ENCODE measurements at regions not wholly inside any gene's neighbourhood (a gene's known extent, or its start where the extent isn't known, plus 50 kb on each side); places are given as distances from the start of the nearest gene placed in this dataset.

DNA sequence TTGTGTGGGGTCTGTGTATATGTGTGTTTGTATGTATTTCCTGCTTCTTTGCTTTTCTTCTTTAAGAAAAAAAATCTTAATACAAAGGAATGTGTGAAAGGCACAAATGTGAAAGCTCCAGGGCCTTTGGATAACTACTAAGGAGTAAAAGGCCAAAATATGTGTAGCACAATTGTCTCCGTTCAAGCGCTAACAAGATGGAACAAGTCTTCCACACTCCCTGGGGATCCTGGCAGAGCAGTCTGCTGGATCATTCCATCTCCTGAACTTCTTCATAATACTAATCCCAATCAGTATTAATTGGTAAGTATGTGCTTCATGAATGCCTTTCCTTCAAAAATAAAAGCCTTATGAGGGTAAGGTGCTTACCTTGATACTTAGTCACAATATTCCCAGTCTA, 462.5 kb upstream of the TBX3 start:
- 87 to 96% methylated on average over 2 of the region's 2 CpGs for WGBS, 2 donors
- Histone ChIP-seq H3K27ac (no peak overlapping the region), H3K4me3 (no peak overlapping the region), H3K27me3 (no peaks in the 10 kb centered on the region), H3K4me1 (no peaks in the 10 kb centered on the region), H3K9me3 (no peaks in the 10 kb centered on the region), H3K36me3 (replicated peaks in 1 of 2; ENCODE audit: insufficient read depth in 1 of 2, low read depth in 2 of 2) (no peaks in the 10 kb centered on the region)
- TF ChIP-seq, protein P1, sequence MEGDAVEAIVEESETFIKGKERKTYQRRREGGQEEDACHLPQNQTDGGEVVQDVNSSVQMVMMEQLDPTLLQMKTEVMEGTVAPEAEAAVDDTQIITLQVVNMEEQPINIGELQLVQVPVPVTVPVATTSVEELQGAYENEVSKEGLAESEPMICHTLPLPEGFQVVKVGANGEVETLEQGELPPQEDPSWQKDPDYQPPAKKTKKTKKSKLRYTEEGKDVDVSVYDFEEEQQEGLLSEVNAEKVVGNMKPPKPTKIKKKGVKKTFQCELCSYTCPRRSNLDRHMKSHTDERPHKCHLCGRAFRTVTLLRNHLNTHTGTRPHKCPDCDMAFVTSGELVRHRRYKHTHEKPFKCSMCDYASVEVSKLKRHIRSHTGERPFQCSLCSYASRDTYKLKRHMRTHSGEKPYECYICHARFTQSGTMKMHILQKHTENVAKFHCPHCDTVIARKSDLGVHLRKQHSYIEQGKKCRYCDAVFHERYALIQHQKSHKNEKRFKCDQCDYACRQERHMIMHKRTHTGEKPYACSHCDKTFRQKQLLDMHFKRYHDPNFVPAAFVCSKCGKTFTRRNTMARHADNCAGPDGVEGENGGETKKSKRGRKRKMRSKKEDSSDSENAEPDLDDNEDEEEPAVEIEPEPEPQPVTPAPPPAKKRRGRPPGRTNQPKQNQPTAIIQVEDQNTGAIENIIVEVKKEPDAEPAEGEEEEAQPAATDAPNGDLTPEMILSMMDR (IDR thresholded peaks at IDR 0.05), result no peak
- TF ChIP-seq POLR2A (IDR thresholded peaks at IDR 0.05), result no peak
- DNase-seq (no peak), ATAC-seq (no peak)
- intact Hi-C loops (cut with DNase I), result no loop called here

DNA sequence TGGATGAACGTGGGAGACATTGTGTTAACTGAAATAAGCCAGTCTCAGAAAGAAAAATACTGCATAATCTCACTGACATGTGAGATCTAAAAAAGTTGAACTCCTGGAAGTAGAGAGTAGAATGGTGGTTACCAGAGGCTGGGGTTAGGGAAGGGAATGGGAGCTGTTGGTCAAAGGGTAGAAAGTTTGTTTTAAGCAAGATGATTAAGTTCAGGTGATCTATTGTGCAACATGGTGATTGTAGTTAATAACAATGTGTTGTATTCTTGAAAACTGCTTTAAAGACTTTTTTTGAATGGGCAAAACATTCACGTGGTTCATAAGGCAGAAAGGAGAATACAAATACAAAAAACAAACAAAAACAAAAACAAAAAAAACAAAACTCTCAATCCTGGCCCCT, 460.4 kb upstream of the TBX3 start:
- no peak for DNase-seq
- Histone ChIP-seq H3K27me3 (no peaks in the 10 kb centered on the region), H3K4me1 (no peaks in the 10 kb centered on the region), H3K36me3 (replicated peaks in 1 of 2; ENCODE audit: insufficient read depth in 1 of 2, low read depth in 2 of 2) (no peaks in the 10 kb centered on the region), H3K4me3 (no peak overlapping the region), H3K9me3 (no peaks in the 10 kb centered on the region), H3K27ac (no peak overlapping the region)
- 32 to 52% methylated on average over 2 of the region's 2 CpGs for WGBS, 2 donors
- ATAC-seq, result no peak
- TF ChIP-seq POLR2A (IDR thresholded peaks at IDR 0.05), result no peak
- TF ChIP-seq, protein P1 (IDR thresholded peaks at IDR 0.05), result no peak
- intact Hi-C loops (cut with DNase I), result no loop called here

DNA sequence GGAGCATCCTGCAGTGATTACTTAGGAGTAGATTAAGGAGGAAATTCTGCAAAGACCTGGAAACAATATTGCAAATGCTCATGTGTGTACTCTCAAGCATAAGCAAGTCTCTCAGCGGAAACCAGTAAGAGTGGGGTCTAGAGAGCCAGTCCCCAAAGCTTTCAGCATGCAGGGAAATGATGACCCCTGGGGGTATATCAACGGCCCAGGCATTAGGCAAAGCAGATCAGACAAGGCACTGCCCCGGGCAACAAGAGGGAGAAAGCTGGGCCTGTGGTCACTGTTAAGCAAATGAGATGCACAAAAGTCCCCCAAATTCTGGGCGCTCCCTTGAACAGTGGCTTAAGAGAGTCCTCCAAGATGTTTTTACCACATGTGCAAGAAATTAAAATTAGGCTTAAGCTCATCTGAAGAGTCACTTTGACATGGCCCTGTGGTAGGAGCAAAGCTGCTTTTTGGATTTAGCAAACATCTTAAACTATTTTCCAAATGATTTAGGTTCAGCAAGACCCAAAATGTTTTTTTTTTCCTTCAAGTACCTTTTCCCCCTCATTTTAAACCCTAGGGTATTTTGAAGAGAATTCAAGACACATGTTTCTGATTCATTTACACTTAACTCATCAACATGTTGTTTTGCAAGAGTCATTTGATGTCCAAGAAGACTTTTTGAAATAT, 457.1 kb upstream of the TBX3 start:
- Histone ChIP-seq H3K27me3 (no peaks in the 10 kb centered on the region), H3K36me3 (replicated peaks in 1 of 2; ENCODE audit: insufficient read depth in 1 of 2, low read depth in 2 of 2) (no peaks in the 10 kb centered on the region), H3K27ac (no peak overlapping the region), H3K9me3 (no peaks in the 10 kb centered on the region), H3K4me1 (no peaks in the 10 kb centered on the region), H3K4me3 (no peak overlapping the region)
- 52 to 72% methylated on average over 3 to 4 of the region's 4 CpGs for WGBS, 2 donors
- TF ChIP-seq POLR2A (IDR thresholded peaks at IDR 0.05), result no peak
- ATAC-seq (no peak), DNase-seq (no peak)
- intact Hi-C loops (cut with DNase I), result no loop called here

DNA sequence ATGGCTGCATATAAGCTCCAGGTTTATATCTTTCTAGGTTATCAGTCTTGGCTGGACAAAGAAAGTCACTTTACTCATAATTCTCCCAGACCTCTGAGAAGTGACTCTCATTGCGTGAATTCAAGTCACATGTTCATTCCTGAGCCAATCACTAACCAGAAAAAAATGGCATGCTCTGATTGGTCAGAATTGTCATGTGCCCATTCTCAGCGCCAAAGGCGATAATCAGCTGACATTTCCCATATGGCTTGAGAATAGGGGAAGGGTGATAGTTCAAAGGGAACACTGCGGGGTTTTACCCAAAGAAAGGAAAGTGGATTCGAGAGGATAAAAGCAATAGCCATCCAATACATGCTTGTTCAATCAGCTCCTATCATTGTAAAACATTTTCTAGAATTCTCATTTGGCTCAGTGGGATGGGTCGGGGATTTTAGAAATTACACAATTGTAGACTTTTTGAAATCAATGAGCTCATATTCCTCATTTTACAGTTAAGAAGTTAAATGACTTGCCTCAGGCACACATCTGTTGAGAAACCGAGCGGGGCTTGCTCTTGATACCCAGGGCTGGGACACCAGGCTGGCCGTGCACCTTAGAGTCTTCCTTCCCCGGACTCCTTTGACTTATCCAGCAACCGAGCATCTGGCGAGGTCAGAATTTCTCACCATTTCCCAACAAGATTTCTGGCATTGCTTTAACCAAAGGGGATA, 454.0 kb upstream of the TBX3 start:
- WGBS, 2 donors, result 71 to 86% methylated on average over 12 of the region's 12 CpGs
- Histone ChIP-seq H3K36me3 (replicated peaks in 1 of 2; ENCODE audit: insufficient read depth in 1 of 2, low read depth in 2 of 2) (no peaks in the 10 kb centered on the region), H3K27me3 (no peaks in the 10 kb centered on the region), H3K4me3 (no peak overlapping the region), H3K4me1 (no peaks in the 10 kb centered on the region), H3K9me3 (no peaks in the 10 kb centered on the region), H3K27ac (no peak overlapping the region)
- intact Hi-C loops (cut with DNase I), result no loop called here
- no peak for TF ChIP-seq POLR2A (IDR thresholded peaks at IDR 0.05)
- no peak for DNase-seq
- ATAC-seq, result no peak

DNA sequence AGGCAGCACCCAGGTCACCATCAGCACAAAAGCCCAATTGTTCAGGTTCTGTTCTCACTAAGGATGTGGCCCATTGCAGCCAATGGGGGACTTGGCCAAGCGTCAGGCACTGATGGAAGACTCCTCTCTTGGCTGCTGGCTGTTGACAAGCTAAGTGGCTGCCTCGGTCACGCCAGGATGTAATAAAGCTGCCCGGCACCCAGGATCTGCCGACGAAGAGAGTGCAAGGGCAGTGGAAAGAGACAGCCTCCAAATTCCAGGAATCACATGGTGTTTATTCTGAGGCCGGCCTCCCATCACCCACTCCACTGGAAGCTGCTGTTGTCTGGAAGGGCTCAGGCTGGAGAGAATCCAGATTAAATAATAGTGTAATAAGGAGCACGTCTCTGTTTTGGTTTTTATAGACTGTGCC, 451.8 kb upstream of the TBX3 start:
- Histone ChIP-seq H3K27ac (no peak overlapping the region), H3K4me1 (no peaks in the 10 kb centered on the region), H3K36me3 (replicated peaks in 1 of 2; ENCODE audit: insufficient read depth in 1 of 2, low read depth in 2 of 2) (no peaks in the 10 kb centered on the region), H3K9me3 (no peaks in the 10 kb centered on the region), H3K27me3 (no peaks in the 10 kb centered on the region), H3K4me3 (no peak overlapping the region)
- TF ChIP-seq, protein P1 (IDR thresholded peaks at IDR 0.05), result no peak
- TF ChIP-seq POLR2A (IDR thresholded peaks at IDR 0.05), result no peak
- intact Hi-C loops (cut with DNase I), result no loop called here
- DNase-seq (peak; percentile 8 to 27 (median 14)), ATAC-seq (no peak)
- 35 to 43% methylated on average over 7 to 8 of the region's 8 CpGs for WGBS, 2 donors
